ENCODE measurements at regions not wholly inside any gene's neighbourhood (a gene's known extent, or its start where the extent isn't known, plus 50 kb on each side); places are given as distances from the start of the nearest gene placed in this dataset.
"Not testable (repeated sequence)": the region's sequence is repeated elsewhere in the genome, so short reads cannot be mapped to it uniquely, and the experiment has no call there.

- DNase-seq: no peak
These were observed 104.9 kb downstream of the CHIC2 start for GRCh38 chr4:53959343-53960120.

GRCh38 chr4:53956454-53956853, 108.0 kb downstream of the CHIC2 start:
- DNase-seq: no peak

DNA sequence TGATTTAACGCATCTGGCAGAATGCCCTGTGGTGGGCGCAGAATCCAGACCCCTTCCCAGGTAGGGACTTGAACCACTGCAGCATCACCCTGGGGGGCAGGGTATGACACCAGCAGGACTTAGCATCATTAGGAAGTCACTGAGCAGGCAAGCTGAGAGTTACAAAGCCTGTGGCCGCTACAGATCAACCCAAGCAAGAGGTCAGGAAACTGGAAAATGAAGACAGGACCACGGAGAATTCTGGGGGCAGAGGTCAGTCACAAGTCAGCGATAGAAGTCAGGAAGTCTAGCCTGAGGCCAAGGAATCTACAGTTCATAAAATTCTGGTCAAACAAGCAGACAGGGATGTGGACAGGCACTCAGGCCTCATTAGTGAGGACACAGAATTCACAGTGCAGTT, 108.4 kb downstream of the CHIC2 start:
- no peak for DNase-seq

GRCh38 chr4:53951414-53951813, 113.0 kb downstream of the CHIC2 start:
- DNase-seq: no peak

DNA sequence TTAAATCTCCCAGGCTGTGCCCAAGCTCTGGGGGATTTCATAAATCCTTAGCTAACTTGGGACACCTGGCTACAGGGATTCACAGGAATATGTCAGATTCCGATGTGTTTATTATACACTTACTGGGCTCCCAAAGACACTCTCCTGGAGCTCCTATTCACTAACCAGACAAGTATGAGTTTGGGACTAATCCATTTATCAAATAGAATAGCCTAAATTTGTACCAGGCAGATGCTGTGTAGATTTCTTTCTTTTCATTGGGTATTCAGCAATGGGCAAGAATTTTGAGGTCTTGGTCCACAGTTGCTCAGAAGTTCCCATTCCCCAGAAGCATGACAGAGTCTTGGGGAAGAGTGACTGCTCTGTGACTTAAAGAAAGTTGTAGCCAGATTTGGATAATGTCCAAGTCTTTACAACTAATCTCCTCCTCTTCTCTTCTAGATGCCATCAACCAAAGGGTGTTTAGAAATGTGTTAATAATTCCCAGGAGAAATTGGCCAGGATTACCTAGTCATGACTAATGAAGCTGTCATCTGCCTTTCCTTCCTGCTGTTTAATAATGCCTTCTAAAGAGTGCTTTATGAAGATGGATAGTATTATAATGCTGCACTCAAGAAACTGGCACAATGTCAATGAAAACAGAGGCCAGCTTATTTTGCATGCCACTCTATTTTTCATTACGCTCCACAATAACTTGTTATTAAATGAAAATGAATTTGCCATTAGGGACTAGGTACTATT, 120.9 kb downstream of the CHIC2 start:
- DNase-seq: peak; percentile 82

DNA sequence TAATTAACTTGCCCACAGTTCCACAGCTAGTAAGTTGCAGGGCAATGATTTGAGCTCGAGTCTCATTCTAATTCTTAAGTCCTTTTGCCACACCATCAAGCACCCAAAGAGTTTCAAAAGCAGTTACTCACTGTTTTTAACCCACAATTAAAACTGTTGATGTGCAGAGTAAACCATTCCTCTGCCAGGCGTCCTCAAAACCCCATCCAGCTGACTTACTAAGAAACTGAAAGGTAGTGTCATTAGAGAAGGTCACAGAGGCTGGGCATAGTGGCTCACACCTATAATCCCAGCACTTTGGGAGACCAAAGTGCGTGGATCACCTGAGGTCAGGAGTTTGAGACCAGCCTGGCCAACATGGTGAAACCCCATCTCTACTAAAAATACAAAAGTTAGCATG, 121.7 kb downstream of the CHIC2 start:
- DNase-seq: no peak

- DNase-seq: no peak
These were observed 123.1 kb downstream of the CHIC2 start for GRCh38 chr4:53941331-53941730.

- not testable (repeated sequence) for DNase-seq
These were observed 124.5 kb downstream of the CHIC2 start for GRCh38 chr4:53939892-53940291.

DNA sequence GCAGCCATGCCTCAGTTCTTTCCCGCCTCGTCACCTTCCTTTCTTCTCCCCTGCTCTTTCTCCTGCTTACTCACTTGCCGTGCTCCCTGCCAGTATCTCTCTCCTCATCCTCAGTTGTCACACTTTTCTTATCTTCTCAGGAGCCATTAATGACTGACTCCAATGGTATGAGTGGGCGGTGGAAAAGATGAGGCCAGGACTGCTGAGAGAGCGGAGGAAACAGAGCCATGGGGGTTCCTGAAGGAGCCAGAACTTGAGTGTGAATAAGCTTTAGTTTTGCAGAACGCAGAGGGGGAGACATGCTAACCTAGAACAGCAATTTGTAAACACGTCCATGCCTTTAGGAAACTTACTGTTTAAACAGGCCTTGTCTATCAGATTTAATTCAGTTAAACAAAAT, 126.5 kb downstream of the CHIC2 start:
- peak; percentile 88 for DNase-seq

- DNase-seq: no peak
These were observed 127.1 kb downstream of the CHIC2 start for GRCh38 chr4:53937327-53937726.

DNA sequence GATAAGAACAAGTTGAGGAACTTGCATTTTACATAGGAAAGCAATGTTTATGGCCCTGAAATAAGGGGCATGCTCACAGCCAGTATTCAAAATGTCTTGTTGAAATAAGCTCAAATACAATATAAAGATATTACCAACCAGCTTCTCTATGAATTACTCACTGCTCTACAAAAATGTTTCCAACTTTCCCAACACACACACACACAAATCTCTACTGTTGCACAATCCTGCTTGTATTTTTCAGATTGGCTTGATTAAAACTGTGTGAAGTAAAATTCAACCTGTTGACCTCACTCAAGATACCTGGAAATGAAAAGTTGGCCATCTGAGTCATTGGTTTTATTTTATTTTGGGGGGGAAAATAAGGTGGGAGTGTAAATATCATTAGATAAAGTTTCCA, 128.6 kb downstream of the CHIC2 start:
- peak; percentile 42 for DNase-seq

- peak; percentile 90 for DNase-seq
These were observed 131.4 kb downstream of the CHIC2 start for GRCh38 chr4:53932796-53933610.

DNA sequence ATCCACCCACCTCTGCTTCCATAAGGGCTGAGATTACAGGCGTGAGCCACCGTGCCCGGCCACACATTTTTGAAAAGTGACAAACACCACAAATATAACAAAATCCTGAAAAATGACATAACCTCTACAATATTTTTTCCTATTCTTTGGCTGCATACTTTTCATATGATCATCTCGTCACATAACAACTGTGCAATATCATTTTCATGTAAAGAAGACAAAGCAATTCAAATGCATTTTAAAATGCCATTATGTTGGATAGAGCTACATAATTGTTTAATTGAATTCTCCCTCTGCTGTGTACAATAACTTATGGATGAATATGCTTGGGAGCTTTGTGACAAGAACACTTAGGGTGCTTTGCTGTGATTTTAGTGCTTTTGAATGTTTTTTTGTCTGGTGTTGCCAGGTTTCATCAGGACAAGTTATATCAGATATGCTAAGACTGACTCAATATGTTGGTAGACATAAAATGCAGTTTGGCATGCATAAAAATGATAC, 132.9 kb downstream of the CHIC2 start:
- DNase-seq: peak; percentile 58

- peak; percentile 87 for DNase-seq
These were observed 134.2 kb downstream of the CHIC2 start for GRCh38 chr4:53929955-53930798.

GRCh38 chr4:53929311-53929710, 135.1 kb downstream of the CHIC2 start:
- DNase-seq: no peak

DNA sequence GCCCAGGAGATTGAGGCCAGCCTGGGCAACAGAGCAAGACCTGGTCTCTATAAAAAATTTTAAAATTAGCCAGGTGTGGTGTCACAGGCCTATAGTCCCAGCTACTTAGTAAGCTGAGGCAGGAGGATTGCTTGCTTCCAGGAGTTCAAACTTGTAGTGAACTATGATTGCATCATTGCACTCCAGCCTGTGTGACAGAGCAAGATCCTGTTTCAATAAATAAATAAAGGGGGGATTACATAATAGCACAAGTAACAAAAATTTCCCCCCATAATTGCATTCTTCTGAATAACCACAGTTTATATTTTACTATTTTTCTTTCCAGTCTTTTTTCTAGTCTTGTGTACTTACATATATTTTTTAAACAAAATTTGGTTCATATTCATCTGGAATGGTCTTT, 135.6 kb downstream of the CHIC2 start:
- DNase-seq: peak; percentile 59

DNA sequence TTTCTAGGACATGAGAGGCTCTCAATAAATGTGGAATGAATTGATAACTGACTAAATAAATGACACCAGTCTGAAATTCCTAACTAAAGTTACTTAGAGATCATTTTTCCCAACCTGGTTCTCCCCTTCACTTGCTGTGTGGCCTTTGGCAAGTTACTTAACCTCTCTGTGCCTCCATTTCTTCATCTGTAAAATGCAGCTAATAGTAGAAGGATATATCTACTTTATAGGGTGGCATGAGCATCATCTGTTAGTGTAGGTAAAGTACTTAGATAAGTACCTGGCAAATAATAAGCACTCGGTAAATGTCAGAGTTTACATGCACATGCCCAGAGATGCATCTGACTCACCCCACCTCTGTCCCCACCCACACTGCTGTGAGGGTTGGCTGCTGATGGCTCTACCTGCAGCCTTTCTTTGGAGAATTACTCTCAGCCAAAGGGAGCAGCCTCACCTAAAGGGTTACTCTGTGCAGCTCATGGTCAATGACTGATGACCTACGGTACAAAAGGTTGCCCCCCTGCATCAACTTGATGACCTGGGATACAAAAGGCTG, 139.3 kb downstream of the CHIC2 start:
- no peak for DNase-seq

- no peak for DNase-seq
These were observed 139.9 kb downstream of the CHIC2 start for GRCh38 chr4:53924333-53925049.

- DNase-seq: no peak
These were observed 140.5 kb downstream of the CHIC2 start for GRCh38 chr4:53923921-53924320.

GRCh38 chr4:53921856-53922255, 142.5 kb downstream of the CHIC2 start:
- no peak for DNase-seq

GRCh38 chr4:53920883-53921282, 143.5 kb downstream of the CHIC2 start:
- DNase-seq: no peak

Measured in EL (cell line).